Upper lobe of left lung (tissue), 6 donors: ENCODE measurements at regions not wholly inside any gene's neighbourhood (a gene's known extent, or its start where the extent isn't known, plus 50 kb on each side); places are given as distances from the start of the nearest gene placed in this dataset.

Experiments
- ATAC-seq, 2 donors: fragments of 200-7000 bp; cut with Tn5 transposase; one replicate each; pipeline ENCODE4 v1.9.1; 2022; ENCODE audit warnings: mild to moderate bottlenecking in 2 of 2, moderate library complexity in 2 of 2; ENCODE audit not compliant: low FRiP score in 2 of 2
- DNase-seq, 2 donors: peaks; one replicate each; pipeline ENCODE4 v3.0.0-alpha.2; 2019 to 2020
- H3K27ac ChIP-seq, 4 donors: fragments of 200-600 bp; sonication (generic); one replicate each; pipeline ENCODE4 v1.5.1; 2016 to 2019
- H3K27me3 ChIP-seq, 4 donors: fragments of 200-600 bp; sonication (generic); one replicate each; pipeline ENCODE4 v1.5.1; 2017 to 2019
- H3K36me3 ChIP-seq, 4 donors: fragments of 200-600 bp; sonication (generic); one replicate each; pipeline ENCODE4 v1.5.1; 2016 to 2019
- H3K4me1 ChIP-seq, 4 donors: fragments of 200-600 bp; sonication (generic); one replicate each; pipeline ENCODE4 v1.5.1; 2018 to 2019
- H3K4me3 ChIP-seq, 4 donors: fragments of 200-600 bp; sonication (generic); one replicate each; pipeline ENCODE4 v1.5.1; 2017 to 2019; ENCODE audit warnings: mild to moderate bottlenecking in 2 of 4, moderate library complexity in 1 of 4
- H3K9me3 ChIP-seq, 4 donors: fragments of 200-600 bp; sonication (generic); one replicate each; pipeline ENCODE4 v1.5.1; 2018 to 2019
- CTCF ChIP-seq, 6 experiments: fragments of 450-650 bp in 4 of 6; fragments of 200-600 bp in 2 of 6; sonication (generic) in 2 of 6; IDR thresholded peaks; one replicate each; pipeline ENCODE4 v1.5.1; 2016 to 2019; ENCODE audit warnings: antibody characterized with exemption in 6 of 6
- EP300 ChIP-seq, 4 donors: sonication (generic); formaldehyde crosslinking; IDR thresholded peaks; one replicate each; pipeline ENCODE4 v1.5.1; 2017; ENCODE audit warnings: antibody characterized with exemption in 4 of 4, control low read depth in 2 of 4
- POLR2A ChIP-seq, 4 donors: fragments of 450-650 bp; IDR thresholded peaks; one replicate each; pipeline ENCODE4 v1.5.1; 2016 to 2017; ENCODE audit warnings: antibody characterized with exemption in 4 of 4, mild to moderate bottlenecking in 2 of 4
- POLR2AphosphoS5 ChIP-seq, 2 donors: sonication (generic); formaldehyde crosslinking; IDR thresholded peaks; one replicate each; pipeline ENCODE4 v1.5.1; 2017; ENCODE audit warnings: antibody characterized with exemption in 2 of 2
- WGBS, 2 donors: methylation state at CpG; one replicate each; pipeline ENCODE4 v1.1.5; 2017 to 2018; 5-methylcytosine and 5-hydroxymethylcytosine counted together
- donor health status: DM: no; HTN: no; CAD: no; lungs with moderate emphysema.
- donor health status: DM: no; HTN: yes; CAD: no; lungs with severe emphysema.

GRCh38 chr12:46071769-46072624 lies 81.6 kb upstream of the SCAF11 start:
- Histone ChIP-seq H3K27ac (no peak overlapping the region), H3K4me3 (no peak overlapping the region), H3K9me3 (no peaks in the 10 kb centered on the region), H3K4me1 (peaks cover 0 to 11% (median 5%) of the 10 kb centered on the region in 4 donors), H3K27me3 (no peaks in the 10 kb centered on the region), H3K36me3 (no peaks in the 10 kb centered on the region)
- ATAC-seq (peak; percentile 87 to 88), DNase-seq (peak in 1 of 2 donors; percentile 73)
- 35 to 43% methylated on average over 8 of the region's 8 CpGs for WGBS, 2 donors
- TF ChIP-seq POLR2AphosphoS5 (IDR thresholded peaks at IDR 0.05), result no peak
- no peak for TF ChIP-seq EP300 (IDR thresholded peaks at IDR 0.05)
- no peak for TF ChIP-seq POLR2A (IDR thresholded peaks at IDR 0.05)
- peak; percentile 73 to 89 (median 82) for TF ChIP-seq CTCF (IDR thresholded peaks at IDR 0.05)

- 76 to 91% methylated on average over 5 of the region's 5 CpGs for WGBS, 2 donors
- DNase-seq (no peak), ATAC-seq (no peak)
- TF ChIP-seq POLR2AphosphoS5 (IDR thresholded peaks at IDR 0.05) (no peak), POLR2A (IDR thresholded peaks at IDR 0.05) (no peak), EP300 (IDR thresholded peaks at IDR 0.05) (no peak), CTCF (IDR thresholded peaks at IDR 0.05) (no peak)
- H3K4me3 ChIP-seq, result no peak overlapping the region
- no peaks in the 10 kb centered on the region for H3K27me3 ChIP-seq
- H3K9me3 ChIP-seq, result no peaks in the 10 kb centered on the region
- H3K36me3 ChIP-seq, result no peaks in the 10 kb centered on the region
- H3K4me1 ChIP-seq, result peaks cover 0 to 11% (median 5%) of the 10 kb centered on the region in 4 donors
- H3K27ac ChIP-seq, result no peak overlapping the region
These were observed 81.0 kb upstream of the SCAF11 start for GRCh38 chr12:46071335-46071734.

- WGBS, 2 donors, result 87 to 91% methylated on average over 9 of the region's 9 CpGs
- DNase-seq, result peak in 1 of 2 donors; percentile 6
- Histone ChIP-seq H3K27ac (no peak overlapping the region), H3K4me1 (peaks cover 0 to 5% (median 2%) of the 10 kb centered on the region in 4 donors), H3K27me3 (no peaks in the 10 kb centered on the region), H3K9me3 (no peaks in the 10 kb centered on the region), H3K4me3 (no peak overlapping the region), H3K36me3 (no peaks in the 10 kb centered on the region)
- TF ChIP-seq POLR2A (IDR thresholded peaks at IDR 0.05) (no peak), POLR2AphosphoS5 (IDR thresholded peaks at IDR 0.05) (no peak), CTCF (IDR thresholded peaks at IDR 0.05) (no peak), EP300 (IDR thresholded peaks at IDR 0.05) (no peak)
- no peak for ATAC-seq
These were observed 76.7 kb upstream of the SCAF11 start for GRCh38 chr12:46067094-46067493.

- Histone ChIP-seq H3K4me1 (no peaks in the 10 kb centered on the region), H3K4me3 (no peak overlapping the region), H3K27ac (no peak overlapping the region), H3K9me3 (no peaks in the 10 kb centered on the region), H3K27me3 (no peaks in the 10 kb centered on the region), H3K36me3 (no peaks in the 10 kb centered on the region)
- no peak for DNase-seq
- peak in 1 of 2 donors; percentile 30 for ATAC-seq
- 78 to 89% methylated on average over 3 of the region's 3 CpGs for WGBS, 2 donors
- TF ChIP-seq EP300 (IDR thresholded peaks at IDR 0.05), result no peak
- no peak for TF ChIP-seq POLR2AphosphoS5 (IDR thresholded peaks at IDR 0.05)
- TF ChIP-seq CTCF (IDR thresholded peaks at IDR 0.05), result no peak
- no peak for TF ChIP-seq POLR2A (IDR thresholded peaks at IDR 0.05)
These were observed 75.2 kb upstream of the SCAF11 start for GRCh38 chr12:46065412-46066166.
